HG03095 (cell line): ENCODE measurements at regions not wholly inside any gene's neighbourhood (a gene's known extent, or its start where the extent isn't known, plus 50 kb on each side); places are given as distances from the start of the nearest gene placed in this dataset.
"Not testable (repeated sequence)": the region's sequence is repeated elsewhere in the genome, so short reads cannot be mapped to it uniquely, and the experiment has no call there.

Experiments used
- ATAC-seq: cut with Tn5 transposase; IDR thresholded peaks from one replicate; pipeline ENCODE4 v1.9.1; 2021; ENCODE audit warnings: moderate library complexity; ENCODE audit not compliant: unreplicated experiment

DNA sequence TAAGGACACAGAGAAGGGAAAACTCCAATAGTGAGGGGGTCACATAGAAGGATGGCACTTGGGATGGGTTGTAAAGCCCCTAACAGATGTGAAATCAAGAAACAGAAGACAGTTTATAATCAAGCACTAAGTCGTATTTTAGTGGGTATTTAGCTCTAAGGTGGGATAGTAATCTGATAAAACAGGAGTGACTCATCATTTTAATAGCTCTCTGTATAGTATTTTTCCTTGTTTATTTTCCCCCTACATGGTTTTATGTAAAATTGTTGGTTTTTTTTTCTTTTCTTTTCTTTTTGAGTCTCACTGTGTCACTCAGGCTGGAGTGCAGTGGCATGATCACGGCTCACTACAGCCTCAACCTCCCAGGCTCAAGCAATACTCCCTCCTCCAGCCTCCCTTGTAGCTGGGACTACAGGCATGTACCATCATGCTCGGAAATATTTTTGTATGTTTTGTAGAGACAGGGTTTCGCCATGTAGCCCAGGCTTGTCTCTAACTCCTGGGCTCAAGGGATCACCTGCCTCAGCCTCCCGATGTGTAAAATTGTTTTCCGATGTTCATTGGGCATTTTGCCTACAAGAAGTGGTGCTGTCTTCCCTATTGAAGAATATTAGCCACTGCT is 142.6 kb upstream of the SERPINE2 start:
- no peak for ATAC-seq

DNA sequence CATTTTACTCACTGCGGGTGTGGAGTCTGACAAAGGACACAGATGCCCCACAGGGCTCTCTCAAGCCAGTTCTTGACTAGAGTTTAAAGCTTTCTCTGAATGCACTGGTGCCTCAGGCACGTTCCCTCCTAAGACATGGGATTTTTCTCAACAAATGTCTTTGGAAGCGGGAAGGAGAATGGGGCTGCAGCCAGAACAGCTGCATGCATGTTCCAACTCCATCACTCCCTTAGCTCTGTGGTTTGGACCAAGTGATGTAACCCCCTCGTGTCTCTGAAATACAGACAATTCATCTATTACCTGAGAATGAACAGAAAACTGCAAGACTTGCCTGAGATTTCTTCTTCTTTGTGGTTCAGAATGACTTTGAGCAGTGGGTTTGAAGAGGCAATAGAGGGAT is 141.7 kb upstream of the SERPINE2 start:
- ATAC-seq, result no peak

DNA sequence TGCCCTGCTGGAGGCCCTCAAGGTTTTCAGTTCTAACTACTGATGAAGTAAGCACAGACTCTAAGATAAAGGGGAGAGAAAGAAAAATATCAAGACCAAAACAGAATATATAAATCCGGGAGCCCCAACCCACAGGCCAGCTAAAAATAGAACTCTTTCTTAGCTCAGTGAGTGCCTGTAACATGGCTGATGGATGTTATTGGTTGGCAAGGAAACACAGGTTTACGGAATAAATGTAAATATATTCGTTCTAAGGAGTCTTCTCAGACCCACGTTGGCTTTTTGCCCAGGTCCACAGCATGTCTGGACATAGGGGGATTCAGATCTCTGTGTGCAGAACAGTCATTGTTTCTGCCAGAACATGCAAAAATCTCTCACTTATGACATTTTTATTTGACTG is 139.0 kb upstream of the SERPINE2 start:
- ATAC-seq, result no peak

DNA sequence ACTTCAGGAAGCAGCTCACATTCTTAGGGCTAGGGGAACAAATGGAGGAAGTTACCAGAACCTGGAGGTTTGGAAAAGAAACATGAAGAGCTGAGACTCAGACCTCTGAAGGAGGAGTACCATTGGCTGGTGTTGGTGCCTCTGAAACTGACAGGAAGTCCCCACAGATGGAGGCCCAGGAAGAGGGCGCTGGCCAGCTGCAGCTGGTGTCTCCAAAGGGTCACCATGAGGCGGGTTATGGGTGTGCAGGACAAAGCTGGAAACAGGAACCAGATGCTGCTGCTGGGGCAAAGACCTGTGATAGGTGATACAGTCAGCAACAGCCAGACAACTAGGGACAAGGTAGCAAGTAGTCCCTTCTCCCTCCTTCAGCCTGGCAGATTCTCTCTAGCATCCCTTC is 136.5 kb upstream of the SERPINE2 start:
- no peak for ATAC-seq

DNA sequence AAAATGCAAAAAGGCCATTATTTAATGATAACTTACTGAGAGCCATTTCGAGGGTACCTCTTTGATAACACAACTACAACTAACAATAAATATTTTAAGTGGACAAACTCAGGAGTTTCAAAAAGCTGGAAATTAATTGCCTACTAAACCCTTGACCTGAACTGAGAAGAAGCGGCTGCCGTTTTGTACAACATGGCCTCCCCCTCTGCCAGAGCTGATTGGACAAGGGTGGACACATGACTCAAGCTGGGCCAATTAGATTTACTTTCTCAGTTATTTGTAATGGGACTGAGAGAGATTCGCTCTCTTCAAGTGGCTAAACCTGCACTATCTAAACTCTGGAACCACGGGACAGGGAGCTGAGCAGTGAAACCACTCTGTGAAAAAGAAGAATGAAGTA is 135.9 kb upstream of the SERPINE2 start:
- no peak for ATAC-seq

DNA sequence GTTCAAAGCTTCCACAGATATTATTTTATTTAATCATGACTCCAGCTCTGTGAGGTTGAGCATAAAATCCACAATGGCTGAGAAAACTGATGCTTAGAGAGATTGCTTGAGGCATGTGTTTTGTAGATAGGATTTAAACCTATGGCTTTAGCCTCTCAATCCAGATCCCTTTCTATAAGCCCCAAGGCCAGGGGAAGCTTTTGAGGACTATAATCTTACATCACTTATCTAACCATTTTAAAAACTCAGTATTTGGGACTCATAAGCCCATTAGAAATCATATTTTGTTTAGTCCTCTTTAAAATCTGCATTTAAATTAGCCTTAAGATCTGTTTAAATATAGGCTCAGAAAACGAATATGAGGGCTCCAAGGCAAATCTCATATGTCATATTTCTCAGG is 135.4 kb upstream of the SERPINE2 start:
- ATAC-seq, result no peak

DNA sequence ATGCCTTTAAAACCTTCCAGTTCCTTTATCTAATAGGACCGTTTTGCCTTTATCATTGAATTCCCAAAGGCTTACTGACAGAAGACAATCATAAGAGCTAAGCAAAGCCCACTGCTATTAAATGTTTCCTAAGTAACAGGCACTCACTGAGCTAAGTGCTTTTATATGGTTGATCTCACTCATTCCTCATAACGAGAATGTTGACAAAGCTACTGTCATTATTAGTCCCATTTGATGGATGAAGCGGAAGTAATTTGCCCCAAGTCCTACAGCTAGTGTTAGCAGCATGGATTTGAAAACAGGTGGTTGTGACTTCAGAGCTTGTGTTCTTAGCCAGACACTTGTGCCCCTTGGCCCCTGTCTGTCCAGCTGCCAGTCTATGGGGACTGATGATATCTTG is 134.8 kb upstream of the SERPINE2 start:
- ATAC-seq, result no peak

DNA sequence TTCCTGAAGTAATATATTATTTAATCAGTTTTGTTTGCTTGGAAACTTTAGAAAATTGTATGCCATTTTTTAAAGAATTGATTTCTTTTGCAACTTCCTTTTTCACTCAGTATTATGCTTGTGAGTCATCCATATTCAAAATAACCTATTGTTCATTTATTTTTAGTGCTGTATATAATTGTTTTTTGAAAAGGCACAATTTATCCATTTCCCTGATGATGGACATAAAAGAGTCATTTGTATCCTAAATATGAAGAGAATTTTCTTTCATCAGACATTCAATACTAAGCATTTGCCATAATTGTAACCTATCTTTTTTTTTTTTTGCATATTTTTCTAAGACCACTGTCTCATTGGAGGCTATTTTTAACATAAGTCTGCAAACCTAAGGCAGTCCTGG is 134.1 kb upstream of the SERPINE2 start:
- ATAC-seq, result no peak

DNA sequence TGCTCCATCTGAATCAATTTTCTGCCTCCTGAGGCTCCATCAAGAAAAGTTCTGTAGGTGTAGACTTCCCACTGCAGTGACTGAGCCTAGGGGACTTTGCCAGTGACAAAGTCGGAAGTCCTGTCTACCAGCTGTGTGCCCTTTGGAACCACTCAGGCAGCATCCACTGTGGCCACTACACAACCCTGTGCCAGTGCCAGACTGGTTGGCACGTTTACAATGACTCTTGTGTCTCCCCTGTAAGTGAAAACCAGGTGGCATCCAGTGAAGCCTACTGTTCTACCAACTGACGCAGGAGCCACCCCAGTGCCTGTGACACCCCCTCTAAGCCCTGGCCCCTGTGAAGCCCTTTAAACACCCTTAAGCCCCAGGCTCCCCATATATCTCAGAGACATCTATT is 132.1 kb upstream of the SERPINE2 start:
- ATAC-seq, result no peak

DNA sequence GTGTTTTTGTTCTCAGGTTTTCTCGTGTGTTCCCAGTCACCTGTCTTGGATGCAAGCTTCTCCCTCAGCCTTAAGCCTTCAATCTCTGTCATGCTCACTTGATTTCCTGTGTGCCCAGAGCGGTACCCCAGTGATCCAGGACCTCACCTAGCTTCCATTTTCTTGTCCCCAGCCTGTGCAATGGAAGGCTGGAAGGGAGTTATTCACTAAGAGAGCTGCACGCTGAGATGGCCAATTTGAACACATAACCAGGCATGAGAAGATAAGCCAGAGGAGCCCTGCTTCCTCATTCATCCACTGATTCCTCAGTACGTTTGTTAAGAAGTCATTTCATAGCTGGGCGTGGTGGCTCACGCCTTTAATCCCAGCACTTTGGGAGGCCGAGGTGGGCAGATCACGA is 130.8 kb upstream of the SERPINE2 start:
- ATAC-seq, result no peak

DNA sequence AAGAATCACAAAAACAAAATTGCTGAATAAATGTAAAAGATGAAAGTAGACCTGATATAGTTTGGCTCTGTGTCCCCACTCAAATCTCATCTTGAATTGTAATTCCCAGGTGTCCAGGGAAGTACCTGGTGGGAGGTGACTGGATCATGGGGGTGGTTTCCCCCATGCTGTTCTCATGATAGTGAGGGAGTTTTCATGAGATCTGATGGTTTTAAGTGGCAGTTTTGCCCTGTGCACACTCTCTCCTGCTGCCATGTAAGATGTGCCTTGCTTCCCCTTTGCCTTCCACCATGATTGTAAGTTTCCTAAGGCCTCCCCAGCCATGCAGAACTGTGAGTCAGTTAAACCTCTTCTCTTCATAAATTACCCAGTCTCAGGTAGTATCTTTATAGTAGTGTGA is 128.7 kb upstream of the SERPINE2 start:
- not testable (repeated sequence) for ATAC-seq

DNA sequence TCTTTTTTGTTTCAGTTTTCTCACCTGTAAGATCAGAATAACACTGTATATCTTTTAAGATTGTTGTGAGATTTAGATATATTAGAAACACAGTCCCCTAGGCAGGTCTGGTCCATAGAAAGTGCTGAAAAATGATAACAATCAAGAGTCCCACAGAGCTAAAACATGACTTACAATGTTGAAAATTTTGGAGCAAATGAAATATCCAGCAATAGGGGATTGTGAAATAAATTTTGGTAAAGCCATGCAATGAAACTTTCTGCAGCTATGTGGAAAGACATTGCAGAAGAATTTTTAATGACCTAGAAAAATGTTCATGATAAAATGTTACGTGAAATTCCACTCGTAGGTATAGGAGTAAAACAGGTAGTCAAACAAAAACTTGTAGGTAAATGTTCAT is 127.6 kb upstream of the SERPINE2 start:
- ATAC-seq, result no peak

DNA sequence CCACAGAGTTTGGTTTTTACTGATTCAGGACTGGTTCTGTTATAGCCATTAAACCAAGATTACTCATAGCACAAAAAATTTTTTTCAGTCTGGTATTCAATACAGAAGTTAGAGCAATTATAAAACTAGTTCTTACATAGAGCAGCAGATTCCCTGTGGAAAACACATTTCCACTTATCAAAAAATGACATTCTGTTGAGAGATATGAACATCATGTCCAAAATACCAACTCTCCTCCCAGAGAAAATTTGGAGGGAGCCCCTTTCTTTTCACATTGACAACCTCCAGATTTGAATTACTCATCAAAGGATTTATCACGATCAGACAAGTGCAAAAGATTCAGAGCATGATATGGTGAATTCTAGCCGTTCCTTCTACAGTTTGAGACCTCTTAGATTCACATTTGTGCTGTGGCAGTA is 126.8 kb upstream of the SERPINE2 start:
- ATAC-seq, result no peak

DNA sequence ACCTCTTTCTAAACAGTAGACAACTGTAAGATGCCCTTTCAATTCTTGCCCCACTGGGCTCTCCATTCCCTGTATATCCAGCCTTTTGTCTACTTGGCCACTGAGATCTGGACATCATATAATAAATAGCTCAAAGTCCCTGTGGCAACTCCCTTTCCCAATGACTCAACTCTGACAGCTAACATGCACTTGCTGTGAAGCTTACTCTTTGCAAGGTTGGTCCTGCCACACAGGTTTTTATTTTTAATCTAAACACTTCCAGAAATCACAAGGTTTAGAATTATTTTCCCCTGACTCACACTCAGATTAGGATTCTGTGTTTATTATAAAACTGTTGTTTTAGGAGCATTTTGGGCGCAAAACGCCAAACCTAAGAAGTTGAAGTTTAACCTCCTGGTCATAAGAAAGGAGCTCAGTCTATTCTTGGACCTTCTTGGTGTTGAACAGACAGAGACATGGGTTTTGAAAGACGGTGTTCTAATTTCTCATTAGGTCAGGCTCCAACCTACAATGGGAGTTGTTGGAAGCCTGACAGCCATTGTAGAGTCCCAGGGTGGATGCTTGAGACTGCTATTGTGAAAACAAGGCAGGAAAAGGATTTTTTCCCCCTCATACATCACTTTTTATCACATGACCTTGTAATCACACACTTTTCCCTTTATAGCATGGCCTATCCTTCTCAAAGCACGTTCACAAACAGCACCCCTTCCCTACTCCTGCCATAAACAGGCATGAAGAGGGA is 124.7 kb upstream of the SERPINE2 start:
- no peak for ATAC-seq

DNA sequence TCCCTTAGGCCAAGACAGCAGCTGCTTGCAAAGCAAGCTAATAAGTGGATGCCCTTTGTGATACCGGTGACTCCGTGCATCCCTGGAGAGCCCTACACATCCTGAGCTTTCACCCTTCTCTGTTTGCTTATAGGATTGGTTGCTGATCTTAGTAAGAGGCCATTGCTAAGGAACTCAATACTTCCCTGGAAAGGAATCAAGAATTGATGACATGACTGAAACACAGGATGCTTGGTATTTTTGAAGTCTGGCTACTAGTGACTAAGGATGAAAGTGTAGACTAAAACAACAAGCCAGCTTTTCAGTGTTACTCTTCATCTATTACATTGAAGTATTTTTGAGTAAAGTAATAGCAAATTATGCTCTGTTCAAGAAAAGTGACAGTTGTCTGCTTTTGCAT is 123.0 kb upstream of the SERPINE2 start:
- ATAC-seq, result no peak

DNA sequence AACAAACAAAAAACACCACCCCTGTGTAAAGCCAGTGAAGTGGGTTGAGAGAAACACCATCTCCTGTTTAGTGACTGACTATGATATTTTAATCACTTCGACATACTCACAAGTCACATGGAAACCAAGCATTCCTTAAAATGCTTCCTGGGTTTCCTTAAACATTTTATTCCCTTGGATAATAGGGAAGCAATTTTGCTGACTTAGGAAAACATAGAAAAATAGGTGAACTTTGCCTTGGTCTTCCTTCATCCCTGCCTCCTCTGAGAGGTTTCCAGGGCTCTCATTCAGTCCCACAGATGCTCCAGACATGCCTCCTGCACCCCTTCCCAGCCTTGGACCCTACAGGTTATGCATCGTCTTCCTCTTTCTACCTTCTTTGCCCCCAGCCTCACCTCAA is 122.6 kb upstream of the SERPINE2 start:
- no peak for ATAC-seq

DNA sequence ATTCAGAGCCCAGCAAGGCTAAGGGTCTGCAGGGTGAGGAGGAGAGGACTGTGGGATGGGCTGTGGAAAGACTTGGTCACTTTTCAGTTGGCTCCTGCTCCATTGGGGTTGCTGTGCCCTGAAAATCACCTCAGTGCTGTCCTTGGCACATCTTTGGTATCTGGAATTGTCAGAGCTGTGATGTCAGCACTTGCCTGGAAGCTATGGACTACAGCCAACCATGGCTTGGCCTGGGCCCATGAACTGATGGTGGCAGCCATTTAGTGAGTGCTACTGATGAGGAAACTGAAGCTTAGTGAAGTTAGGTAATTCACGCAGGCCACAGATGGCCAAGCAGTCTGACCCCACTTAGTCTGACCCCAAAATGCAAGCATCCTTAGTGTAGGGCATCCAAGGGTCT is 121.8 kb upstream of the SERPINE2 start:
- ATAC-seq, result no peak

DNA sequence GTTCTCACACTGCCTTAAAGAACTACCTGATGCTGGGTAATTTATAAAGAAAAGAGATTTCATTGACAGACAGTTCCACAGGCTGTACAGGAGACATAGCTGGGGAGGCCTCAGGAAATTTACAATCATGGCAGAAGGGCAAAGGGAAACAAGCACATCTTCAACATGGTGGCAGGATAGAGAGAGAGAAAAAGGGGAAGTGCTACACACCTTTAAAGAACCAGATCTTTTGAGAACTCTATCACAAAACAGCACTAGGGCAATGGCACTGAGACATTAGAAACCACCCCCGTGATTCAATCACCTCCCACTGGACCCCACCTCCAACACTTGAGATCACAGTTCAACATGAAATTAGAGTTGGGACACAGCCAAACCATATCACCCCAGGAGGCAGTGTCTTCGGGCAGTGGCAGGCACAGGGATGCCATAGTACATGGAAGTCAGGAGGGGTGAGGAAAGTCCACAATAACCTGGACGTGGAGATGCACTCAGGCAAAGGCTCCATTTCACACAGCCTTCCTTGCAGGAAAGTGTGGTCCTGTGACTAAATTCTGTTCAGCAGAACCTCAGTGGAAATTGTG is 120.4 kb upstream of the SERPINE2 start:
- no peak for ATAC-seq

DNA sequence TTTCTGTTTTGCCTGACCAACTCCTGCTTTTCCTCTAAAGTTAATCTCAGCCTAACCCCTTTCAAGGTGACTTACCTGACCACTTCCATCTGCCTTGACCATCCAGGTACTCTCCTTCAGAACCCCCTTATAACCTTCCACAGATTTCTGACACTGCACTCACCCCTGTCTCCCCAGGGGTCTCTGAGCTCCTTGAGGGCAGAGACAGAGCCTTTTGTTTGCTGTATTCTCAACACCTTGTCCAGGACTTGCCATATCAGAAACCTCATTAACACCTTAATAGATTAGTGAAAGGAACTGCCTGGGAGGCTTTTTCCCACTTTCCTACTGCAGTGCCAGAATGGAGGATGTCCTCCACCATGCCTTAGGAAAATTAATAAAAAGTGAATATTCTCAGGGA is 119.7 kb upstream of the SERPINE2 start:
- ATAC-seq, result no peak

DNA sequence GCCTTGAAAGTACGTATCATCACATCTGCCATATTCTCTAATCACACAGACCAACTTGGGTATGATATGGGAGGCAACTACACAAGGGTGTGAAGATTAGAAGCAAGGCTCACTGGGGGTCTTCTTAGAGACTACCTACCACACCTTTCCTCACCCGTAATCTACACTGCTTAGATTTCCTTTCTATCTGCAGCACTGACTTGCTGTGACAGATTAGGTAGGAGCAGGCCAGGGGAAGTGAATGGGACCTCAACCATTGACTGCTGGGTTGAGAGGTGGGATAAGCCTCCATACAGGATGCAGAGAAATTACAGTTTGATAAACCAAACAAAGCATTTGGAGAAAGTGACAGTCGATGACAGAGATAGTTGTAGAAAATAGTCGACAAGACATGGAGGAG is 119.0 kb upstream of the SERPINE2 start:
- no peak for ATAC-seq

DNA sequence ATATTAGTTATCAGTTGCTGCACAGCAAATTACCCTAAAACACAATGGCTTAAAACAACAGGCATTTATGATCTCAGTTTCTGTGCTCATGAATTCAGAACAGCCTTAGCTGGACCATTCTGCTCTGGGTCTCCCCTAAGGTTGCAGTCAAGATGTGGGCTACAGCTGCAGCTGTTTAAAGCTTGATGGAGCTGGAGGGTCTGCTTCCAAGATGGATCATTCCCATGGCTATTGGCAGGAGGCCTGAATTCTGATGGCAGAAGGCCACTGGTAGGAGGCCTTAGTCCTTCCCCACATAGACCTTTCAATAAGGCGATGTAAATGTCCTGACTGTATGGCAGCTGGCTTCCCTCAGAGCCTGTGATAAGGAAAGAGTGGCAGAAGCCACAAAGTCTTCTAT is 118.6 kb upstream of the SERPINE2 start:
- no peak for ATAC-seq

DNA sequence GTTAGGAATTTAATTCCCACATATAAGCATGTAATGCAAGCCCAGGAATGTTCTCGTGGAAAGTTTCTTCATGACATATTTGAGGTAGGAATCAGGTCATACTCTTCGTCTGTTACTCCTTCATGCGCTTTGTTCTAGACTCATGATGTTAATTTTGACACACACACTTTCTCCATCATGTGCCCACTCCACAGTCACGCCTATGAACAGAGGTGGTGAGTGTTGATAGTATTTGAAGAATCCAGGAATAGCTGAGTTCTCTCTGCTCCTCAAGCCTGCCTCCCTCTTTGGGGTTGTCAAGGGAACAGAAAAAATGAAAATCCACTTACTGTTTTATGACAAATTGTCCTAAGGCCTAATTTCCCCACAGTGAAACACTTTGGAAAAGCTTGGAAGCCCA is 117.3 kb upstream of the SERPINE2 start:
- ATAC-seq, result no peak

DNA sequence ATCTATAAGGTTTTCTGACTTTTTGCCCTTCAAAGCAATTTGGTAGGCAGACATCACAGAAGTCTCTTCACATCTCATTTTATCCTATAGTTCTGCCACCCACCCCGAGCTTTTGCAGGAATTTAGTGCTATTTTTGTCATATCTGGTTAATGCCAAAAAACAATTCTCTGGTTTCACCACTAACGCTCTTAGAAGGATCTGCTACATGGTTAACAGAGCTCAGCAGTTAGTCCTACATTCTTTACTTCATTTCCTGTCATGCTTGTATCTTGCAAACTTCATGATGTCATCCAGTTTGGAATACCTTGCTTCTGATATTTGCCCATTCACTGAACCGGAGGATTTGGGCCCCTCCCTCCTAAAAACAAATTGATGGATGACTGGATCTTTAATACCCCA is 116.8 kb upstream of the SERPINE2 start:
- ATAC-seq, result no peak
